Keratinocyte (primary cell): ENCODE measurements at regions not wholly inside any gene's neighbourhood (a gene's known extent, or its start where the extent isn't known, plus 50 kb on each side); places are given as distances from the start of the nearest gene placed in this dataset.

Source experiments
- DNase-seq: peaks from one replicate; pipeline ENCODE4 v3.0.0-alpha.2; 2011; ENCODE audit warnings: low read depth, missing footprints, low spot score
- FAIRE-seq: peaks from 2 replicates; lab custom pipeline; 2011; peaks lifted over from hg19 to GRCh38; lab: Jason Lieb, UNC
- H2AFZ ChIP-seq: 2 replicates; pipeline ENCODE4 v1.6.0; 2012; ENCODE audit warnings: low read length, control low read depth, inconsistent platforms; ENCODE audit not compliant: control insufficient read depth
- H3K27ac ChIP-seq: 2 replicates; pipeline ENCODE4 v1.5.1; 2011; ENCODE audit warnings: low read length; ENCODE audit not compliant: control insufficient read depth, insufficient read depth
- H3K27me3 ChIP-seq: 3 replicates; pipeline ENCODE4 v1.6.0; 2011; ENCODE audit warnings: low read length; ENCODE audit not compliant: control insufficient read depth, insufficient read depth; ENCODE audit errors: extremely low read depth
- H3K36me3 ChIP-seq, 2 experiments: 2 replicates in 1 of 2; 3 replicates in 1 of 2; pipeline ENCODE4 v1.5.1; 2011; ENCODE audit warnings: low read length in 2 of 2, mild to moderate bottlenecking in 1 of 2; ENCODE audit not compliant: control insufficient read depth in 2 of 2, insufficient read depth in 2 of 2; ENCODE audit errors: extremely low read depth in 1 of 2
- H3K4me1 ChIP-seq: 3 replicates; pipeline ENCODE4 v1.5.1; 2011; ENCODE audit warnings: low read length; ENCODE audit not compliant: control insufficient read depth, insufficient read depth; ENCODE audit errors: extremely low read depth
- H3K4me2 ChIP-seq: 3 replicates; pipeline ENCODE4 v1.6.0; 2011; ENCODE audit warnings: low read depth, low read length; ENCODE audit not compliant: control insufficient read depth, insufficient read depth; ENCODE audit errors: extremely low read depth
- H3K4me3 ChIP-seq, 3 experiments: fragments of 200-600 bp in 1 of 3; sonication (generic) in 1 of 3; 2 replicates in 2 of 3; 3 replicates in 1 of 3; pipeline ENCODE4 v1.5.1; 2011 to 2016; ENCODE audit warnings: low read length in 3 of 3, mild to moderate bottlenecking in 3 of 3, control low read depth in 2 of 3, inconsistent platforms in 1 of 3, low read depth in 1 of 3, mixed read lengths in 1 of 3, mixed run types in 1 of 3, moderate library complexity in 1 of 3; ENCODE audit not compliant: control insufficient read depth in 2 of 3, insufficient read depth in 2 of 3; ENCODE audit errors: extremely low read depth in 1 of 3
- H3K79me2 ChIP-seq: 2 replicates; pipeline ENCODE4 v1.6.0; 2012; ENCODE audit warnings: low read length; ENCODE audit not compliant: control insufficient read depth, insufficient read depth
- H3K9ac ChIP-seq: 3 replicates; pipeline ENCODE4 v1.6.0; 2011; ENCODE audit warnings: low read length; ENCODE audit not compliant: control insufficient read depth, insufficient read depth; ENCODE audit errors: extremely low read depth
- H3K9me1 ChIP-seq: 3 replicates; pipeline ENCODE4 v1.6.0; 2011; ENCODE audit warnings: low read length; ENCODE audit not compliant: control insufficient read depth, insufficient read depth; ENCODE audit errors: extremely low read depth
- H3K9me3 ChIP-seq: 2 replicates; pipeline ENCODE4 v1.5.1; 2012; ENCODE audit warnings: low read depth, low read length; ENCODE audit not compliant: control insufficient read depth
- H4K20me1 ChIP-seq: 3 replicates; pipeline ENCODE4 v1.6.0; 2011; ENCODE audit warnings: low read length; ENCODE audit not compliant: control insufficient read depth, insufficient read depth; ENCODE audit errors: extremely low read depth
- EZH2 ChIP-seq: IDR thresholded peaks from one replicate; pipeline ENCODE4 v1.6.1; 2012; ENCODE audit warnings: inconsistent platforms, mild to moderate bottlenecking, low read length, moderate library complexity
- dilution Hi-C: fragments of 300-500 bp; cut with MboI; formaldehyde crosslinking; loops from one replicate; pipeline ENCODE4 v1.7.0; 2020; ENCODE audit warnings: low sequenced_read_pairs; ENCODE audit not compliant: extremely low pct_ligation_motif_present
- TF ChIP-seq, protein P1 (sequence below), 3 experiments: IDR thresholded peaks in 1 of 3; conservative IDR thresholded peaks in 1 of 3; optimal IDR thresholded peaks in 1 of 3; 2 replicates in 2 of 3; 3 replicates in 1 of 3; pipeline versions ENCODE3 to v1.5.1; 2011; ENCODE audit warnings: low read length in 3 of 3, mild to moderate bottlenecking in 3 of 3, moderate library complexity in 2 of 3, control low read depth in 1 of 3, inconsistent platforms in 1 of 3; ENCODE audit not compliant: insufficient read depth in 2 of 3; ENCODE audit errors: extremely low read depth in 1 of 3

GRCh38 chr4:175874306-175874705 is 62.2 kb upstream of the GPM6A start:
- TF ChIP-seq EZH2: no peak
- TF ChIP-seq, protein P1, sequence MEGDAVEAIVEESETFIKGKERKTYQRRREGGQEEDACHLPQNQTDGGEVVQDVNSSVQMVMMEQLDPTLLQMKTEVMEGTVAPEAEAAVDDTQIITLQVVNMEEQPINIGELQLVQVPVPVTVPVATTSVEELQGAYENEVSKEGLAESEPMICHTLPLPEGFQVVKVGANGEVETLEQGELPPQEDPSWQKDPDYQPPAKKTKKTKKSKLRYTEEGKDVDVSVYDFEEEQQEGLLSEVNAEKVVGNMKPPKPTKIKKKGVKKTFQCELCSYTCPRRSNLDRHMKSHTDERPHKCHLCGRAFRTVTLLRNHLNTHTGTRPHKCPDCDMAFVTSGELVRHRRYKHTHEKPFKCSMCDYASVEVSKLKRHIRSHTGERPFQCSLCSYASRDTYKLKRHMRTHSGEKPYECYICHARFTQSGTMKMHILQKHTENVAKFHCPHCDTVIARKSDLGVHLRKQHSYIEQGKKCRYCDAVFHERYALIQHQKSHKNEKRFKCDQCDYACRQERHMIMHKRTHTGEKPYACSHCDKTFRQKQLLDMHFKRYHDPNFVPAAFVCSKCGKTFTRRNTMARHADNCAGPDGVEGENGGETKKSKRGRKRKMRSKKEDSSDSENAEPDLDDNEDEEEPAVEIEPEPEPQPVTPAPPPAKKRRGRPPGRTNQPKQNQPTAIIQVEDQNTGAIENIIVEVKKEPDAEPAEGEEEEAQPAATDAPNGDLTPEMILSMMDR (optimal IDR thresholded peaks at IDR 0.05 in 1 of 3, IDR thresholded peaks at IDR 0.05 in 1 of 3, conservative IDR thresholded peaks at IDR 0.05 in 1 of 3; ENCODE audit: extremely low read depth in 1 of 3, insufficient read depth in 2 of 3, low read length in 3 of 3): no peak
- no peak for FAIRE-seq
- Histone ChIP-seq H3K27ac (no peak overlapping the region), H2AFZ (no peak overlapping the region), H4K20me1 (no peaks in the 10 kb centered on the region), H3K4me2 (no peak overlapping the region), H3K4me1 (no peaks in the 10 kb centered on the region), H3K9me3 (no peaks in the 10 kb centered on the region), H3K9me1 (no peaks in the 10 kb centered on the region), H3K79me2 (no peaks in the 10 kb centered on the region), H3K4me3 (no peak overlapping the region), H3K36me3 (no peaks in the 10 kb centered on the region), H3K27me3 (no peaks in the 10 kb centered on the region), H3K9ac (no peak overlapping the region)
- dilution Hi-C loops: no loop called here
- DNase-seq: no peak

DNA sequence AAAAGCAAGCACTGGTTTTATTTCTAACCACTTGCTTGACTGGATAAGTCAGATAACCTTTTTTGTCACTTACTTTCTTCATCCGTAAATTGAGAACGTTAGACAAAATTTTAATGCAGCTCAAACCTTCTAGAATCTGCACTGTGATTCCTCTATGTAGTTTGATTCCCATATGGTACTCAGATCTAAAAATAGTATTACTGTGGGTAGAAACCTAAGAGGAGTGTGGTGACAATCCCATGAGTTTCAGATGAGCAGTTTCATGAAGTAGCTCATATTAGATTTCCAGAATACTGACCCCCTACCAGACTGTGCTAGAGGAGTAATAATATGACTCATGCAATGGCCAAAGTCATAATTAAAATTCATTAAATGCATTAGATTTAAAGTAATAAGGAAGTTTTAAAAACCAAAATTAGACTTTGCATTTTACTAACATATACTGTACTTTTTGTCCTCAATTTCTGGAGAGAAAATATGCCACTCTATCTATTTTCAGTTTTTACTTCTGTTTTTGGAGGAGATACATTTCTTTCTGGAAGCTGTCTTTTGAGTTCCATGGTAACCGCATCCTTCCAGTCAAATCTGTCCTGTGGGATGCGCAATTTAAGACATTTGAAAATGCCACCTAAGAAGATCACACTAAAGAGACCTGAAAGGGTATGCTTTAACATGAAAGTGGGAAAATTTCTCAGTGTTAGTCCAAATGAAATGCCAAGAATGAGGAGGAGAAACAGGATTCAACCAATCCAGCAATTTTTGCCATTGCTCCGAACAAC is 64.1 kb upstream of the GPM6A start:
- no peak overlapping the region for H3K4me3 ChIP-seq
- TF ChIP-seq, protein P1 (optimal IDR thresholded peaks at IDR 0.05 in 1 of 3, IDR thresholded peaks at IDR 0.05 in 1 of 3, conservative IDR thresholded peaks at IDR 0.05 in 1 of 3; ENCODE audit: extremely low read depth in 1 of 3, insufficient read depth in 2 of 3, low read length in 3 of 3): no peak
- no peak for TF ChIP-seq EZH2
- H3K4me2 ChIP-seq: no peak overlapping the region
- no peak overlapping the region for H2AFZ ChIP-seq
- no peak for DNase-seq
- H3K4me1 ChIP-seq: no peaks in the 10 kb centered on the region
- no peaks in the 10 kb centered on the region for H3K79me2 ChIP-seq
- H3K36me3 ChIP-seq: no peaks in the 10 kb centered on the region
- no peaks in the 10 kb centered on the region for H3K9me1 ChIP-seq
- H3K9ac ChIP-seq: no peak overlapping the region
- no peaks in the 10 kb centered on the region for H3K9me3 ChIP-seq
- H4K20me1 ChIP-seq: no peaks in the 10 kb centered on the region
- FAIRE-seq: no peak
- H3K27ac ChIP-seq: no peak overlapping the region
- no peaks in the 10 kb centered on the region for H3K27me3 ChIP-seq
- dilution Hi-C loops: no loop called here
